ENCODE measurements at regions not wholly inside any gene's neighbourhood (a gene's known extent, or its start where the extent isn't known, plus 50 kb on each side); places are given as distances from the start of the nearest gene placed in this dataset.
"Not testable (repeated sequence)": the region's sequence is repeated elsewhere in the genome, so short reads cannot be mapped to it uniquely, and the experiment has no call there.

DNA sequence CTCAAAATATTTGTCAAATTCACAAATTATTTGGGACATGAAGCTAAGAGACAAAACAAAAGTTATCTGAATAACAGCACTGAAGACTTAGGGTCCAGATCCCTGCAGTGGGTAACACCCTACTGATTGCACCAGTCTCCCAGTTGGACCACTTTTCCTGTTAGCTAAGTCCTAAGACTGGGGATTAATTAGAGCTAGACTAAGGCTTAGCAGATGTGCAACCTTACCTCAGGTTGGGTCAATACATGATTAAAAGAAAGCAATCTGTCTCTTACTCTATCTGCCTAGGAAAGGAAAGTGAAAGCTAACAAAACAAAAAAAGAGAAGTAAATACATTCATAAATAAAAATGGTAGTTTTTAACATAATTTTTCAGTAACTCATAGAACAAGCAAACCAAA is 737.2 kb upstream of the CHRM3 start:
- no peak for DNase-seq

DNA sequence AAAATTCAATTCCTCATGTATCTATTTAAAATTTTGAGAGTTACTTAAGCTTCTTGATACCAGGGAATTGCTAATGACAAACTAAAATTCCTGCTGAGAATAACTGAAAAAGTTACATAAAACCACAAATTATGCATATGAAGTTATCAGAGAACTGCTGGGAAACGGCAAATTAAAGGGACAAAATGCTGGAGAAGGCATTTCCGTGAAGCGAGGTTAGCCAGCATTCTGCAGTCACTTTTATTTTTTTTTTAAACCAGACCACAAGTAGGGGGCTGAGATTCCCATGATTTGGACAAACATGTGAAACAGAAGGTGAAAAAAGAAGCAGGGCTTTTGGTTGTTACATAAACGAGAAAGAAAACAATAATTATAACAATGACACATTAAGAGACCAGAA is 737.6 kb upstream of the CHRM3 start:
- DNase-seq, result no peak

DNA sequence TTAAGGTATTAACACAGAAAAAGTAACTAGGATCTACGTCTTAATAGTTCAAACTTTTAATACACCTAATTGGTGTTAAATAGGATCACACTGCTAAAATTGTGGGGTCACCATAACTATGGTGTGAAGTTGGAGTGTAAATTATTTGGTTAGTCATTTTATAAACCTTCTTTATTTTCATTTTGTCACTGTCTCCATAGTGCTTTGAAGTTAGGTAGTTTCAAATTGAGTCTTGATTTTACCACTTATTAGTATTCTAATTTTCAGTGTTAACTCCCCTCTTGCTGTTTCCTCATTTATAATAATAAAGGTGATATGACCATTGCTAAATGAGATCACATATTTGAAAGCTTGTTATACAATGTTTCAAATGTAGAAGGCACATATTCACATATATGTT is 738.1 kb upstream of the CHRM3 start:
- no peak for DNase-seq

- peak; percentile 35 for DNase-seq
Measured at GRCh38 chr1:238647877-238648276, 738.5 kb upstream of the CHRM3 start.

- DNase-seq, result peak; percentile 20
Measured at GRCh38 chr1:238642231-238642630, 744.1 kb upstream of the CHRM3 start.

- no peak for DNase-seq
Measured at GRCh38 chr1:238639861-238640260, 746.5 kb upstream of the CHRM3 start.

- DNase-seq, result no peak
Measured at GRCh38 chr1:238628110-238628509, 737.4 kb upstream of the ZP4 start.

DNA sequence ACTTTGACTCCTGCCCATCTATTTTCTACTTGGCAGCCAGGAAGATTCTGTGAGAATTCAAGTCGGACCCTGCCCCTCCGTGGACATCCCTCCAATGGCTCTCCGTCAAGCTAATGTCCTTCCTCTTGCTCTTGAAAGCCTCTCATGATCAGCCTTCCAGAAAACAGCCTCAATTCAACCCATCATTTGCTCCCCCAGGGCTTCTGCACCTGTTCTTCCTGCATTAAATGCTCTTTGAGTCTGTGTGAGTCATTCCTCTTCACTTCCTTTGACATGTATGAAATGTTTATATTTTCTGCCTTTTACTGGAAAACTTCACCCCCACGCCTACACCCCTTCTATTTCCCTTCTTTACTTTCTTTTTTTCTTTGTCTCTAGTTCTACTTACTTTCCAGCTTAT is 734.1 kb upstream of the ZP4 start:
- DNase-seq, result no peak

DNA sequence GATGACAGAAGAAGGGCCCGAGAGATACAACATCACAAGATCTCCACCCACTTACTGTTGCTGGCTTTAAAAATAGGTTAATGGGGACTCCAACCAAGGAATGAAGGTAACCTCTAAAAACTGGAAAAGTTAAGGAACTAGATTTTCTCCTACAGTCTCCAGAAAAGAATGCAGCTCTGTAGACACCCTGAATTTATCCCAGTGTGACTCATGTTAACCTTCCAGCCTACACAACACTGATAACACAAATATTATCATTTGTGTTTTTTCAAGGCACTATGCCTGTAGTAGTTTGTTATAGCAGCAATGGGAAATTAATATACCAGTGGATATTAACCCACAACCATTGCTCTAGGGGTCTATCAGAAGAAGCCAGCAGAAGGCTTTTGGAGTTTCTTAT is 730.7 kb upstream of the ZP4 start:
- no peak for DNase-seq

- no peak for DNase-seq
Measured at GRCh38 chr1:238619652-238620051, 728.9 kb upstream of the ZP4 start.

GRCh38 chr1:238611406-238611805 is 720.7 kb upstream of the ZP4 start:
- no peak for DNase-seq

- no peak for DNase-seq
Measured at GRCh38 chr1:238608144-238608543, 717.4 kb upstream of the ZP4 start.

DNA sequence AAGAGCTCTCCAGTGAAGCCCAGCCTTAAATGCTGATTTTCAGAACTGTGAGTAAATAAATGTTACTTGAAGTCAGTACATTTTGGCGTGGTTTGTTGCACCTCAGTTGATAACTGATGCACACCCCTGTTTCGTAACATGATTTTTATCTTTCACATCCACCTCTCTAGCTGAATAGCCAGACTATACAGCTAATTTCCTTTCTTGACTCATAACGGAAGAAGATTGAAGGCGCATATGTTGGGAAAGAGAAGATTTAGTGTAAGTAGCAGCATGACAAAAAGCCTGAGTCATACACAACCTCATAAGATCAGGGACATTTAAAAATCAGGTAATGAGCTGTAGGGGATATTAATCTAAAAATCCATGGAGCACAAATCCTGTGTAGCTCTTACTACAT is 716.2 kb upstream of the ZP4 start:
- no peak for DNase-seq

- DNase-seq, result no peak
Measured at GRCh38 chr1:238606457-238606856, 715.7 kb upstream of the ZP4 start.

DNA sequence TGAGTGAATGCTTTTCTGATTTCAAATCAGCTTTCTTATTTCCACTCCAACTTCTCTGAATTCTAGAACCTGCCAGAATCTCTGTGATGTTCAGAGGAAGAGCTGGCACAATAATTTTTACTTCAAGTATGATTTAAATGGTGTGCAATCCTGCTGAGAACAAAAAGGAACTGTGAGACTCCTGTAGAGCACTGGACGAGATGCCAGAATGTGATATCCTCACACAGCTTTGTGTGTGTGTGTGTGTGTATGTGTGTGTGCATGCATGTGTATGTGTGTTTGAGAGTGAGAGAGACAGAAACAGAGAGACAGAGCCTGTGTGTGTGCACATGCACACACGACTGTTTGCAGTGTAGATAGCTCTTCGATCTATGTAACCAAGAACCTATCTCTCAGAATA is 713.6 kb upstream of the ZP4 start:
- no peak for DNase-seq

- not testable (repeated sequence) for DNase-seq
Measured at GRCh38 chr1:238601604-238602003, 710.9 kb upstream of the ZP4 start.

DNA sequence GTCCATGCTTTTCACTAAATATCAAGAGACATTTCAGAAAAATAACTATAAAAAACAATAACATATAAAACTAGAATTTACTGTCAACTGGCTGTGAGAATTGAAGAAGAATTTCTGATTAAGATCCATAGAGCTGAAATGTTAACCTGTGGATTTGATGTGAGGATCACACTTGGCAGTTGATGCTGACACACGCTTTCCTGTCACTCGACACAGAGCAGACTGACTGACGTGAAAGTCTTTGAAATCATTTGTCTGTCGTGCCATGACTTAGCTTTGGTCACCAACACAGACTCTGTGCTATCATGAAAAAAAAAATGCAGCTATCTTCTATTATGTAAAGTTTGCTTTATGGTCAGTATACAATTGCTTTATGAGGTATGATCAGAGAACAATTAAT is 706.0 kb upstream of the ZP4 start:
- DNase-seq, result no peak

GRCh38 chr1:238592621-238593020 is 701.9 kb upstream of the ZP4 start:
- DNase-seq, result peak; percentile 77

- no peak for DNase-seq
Measured at GRCh38 chr1:238589843-238590435, 699.2 kb upstream of the ZP4 start.

DNA sequence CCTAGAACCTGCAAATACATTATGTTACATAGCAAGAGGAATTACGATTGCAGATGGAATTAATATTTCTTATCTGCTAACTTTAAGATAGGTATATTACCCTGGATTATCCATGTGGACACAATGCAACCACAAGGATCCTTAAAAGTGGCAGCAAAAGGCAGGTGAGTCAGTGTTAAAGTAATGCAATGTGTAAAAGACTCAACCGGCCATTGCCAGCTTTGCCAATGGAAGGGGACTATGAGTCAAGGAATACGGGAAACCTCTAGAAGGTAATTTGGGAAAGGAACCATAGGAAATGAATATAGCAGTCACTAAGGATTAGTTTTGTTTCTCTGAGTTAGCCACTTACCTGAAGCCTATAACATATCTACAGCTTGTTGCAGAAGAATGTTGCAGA is 692.1 kb upstream of the ZP4 start:
- no peak for DNase-seq

GRCh38 chr1:238581332-238581731 is 690.6 kb upstream of the ZP4 start:
- DNase-seq, result no peak

- no peak for DNase-seq
Measured at GRCh38 chr1:238568735-238569134, 678.0 kb upstream of the ZP4 start.

DNA sequence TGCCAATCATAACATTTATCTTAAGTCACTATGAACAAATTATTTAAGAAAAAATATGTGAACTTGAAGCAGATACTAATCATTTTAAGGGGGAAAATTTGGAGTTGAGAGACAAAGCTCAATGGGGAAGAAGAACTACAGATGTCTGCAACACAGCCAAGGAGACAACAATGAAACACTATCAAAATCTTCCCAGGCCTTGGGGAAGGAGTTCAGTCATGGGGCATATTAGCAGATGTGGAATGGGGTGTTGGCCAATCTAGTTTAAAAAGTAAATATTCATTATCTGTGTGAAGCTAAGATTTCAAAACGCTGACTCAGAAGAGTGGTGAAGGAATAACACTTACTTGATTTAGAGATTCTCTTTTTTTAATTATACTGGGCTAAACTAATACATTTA is 671.6 kb upstream of the ZP4 start:
- no peak for DNase-seq

- no peak for DNase-seq
Measured at GRCh38 chr1:238558746-238559145, 668.0 kb upstream of the ZP4 start.

GRCh38 chr1:238558156-238558555 is 667.4 kb upstream of the ZP4 start:
- no peak for DNase-seq

All from renal pelvis (tissue), 1 donor.